VCaP (cell line): ENCODE measurements at regions not wholly inside any gene's neighbourhood (a gene's known extent, or its start where the extent isn't known, plus 50 kb on each side); places are given as distances from the start of the nearest gene placed in this dataset.

Experiments used
- H3K27ac ChIP-seq: fragments of 450-650 bp; 2 replicates; pipeline ENCODE4 v1.5.1; 2017
- TF ChIP-seq, protein P1 (sequence below): fragments of 450-650 bp; conservative IDR thresholded peaks from 2 replicates; pipeline ENCODE4 v1.5.1; 2017; ENCODE audit warnings: mild to moderate bottlenecking, moderate library complexity

DNA sequence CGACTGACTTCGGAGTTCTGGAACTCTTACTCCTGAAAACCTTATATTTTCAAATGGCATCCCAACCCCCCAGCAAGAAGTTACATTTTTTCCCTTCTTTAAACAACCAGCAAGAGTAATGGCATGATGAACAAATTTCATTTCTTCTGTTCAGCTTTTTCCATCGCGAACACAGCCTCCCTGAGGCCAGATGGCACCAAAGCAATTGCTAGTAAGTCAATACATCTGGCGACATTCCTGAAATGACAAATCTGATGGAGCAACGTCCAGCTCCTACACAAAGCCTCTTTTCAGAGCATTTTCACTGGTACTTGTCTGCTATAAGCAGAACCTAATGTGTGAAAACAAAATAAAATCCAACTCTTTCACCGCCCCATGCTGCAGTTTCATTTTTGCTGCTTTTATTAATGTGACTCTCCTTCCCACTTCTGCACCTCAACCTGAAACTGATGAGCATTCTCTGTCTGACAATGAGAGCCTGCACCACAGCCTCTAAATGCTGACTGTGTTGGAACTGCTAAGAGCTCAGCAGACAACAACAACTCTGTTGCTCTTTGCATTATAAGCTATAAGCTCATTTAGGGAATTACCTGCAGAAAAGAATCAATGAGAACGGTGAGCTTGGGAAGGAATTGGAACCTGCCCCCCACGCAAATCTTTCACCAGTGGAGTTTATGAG lies 229.8 kb downstream of the FGFR2 start:
- TF ChIP-seq, protein P1, sequence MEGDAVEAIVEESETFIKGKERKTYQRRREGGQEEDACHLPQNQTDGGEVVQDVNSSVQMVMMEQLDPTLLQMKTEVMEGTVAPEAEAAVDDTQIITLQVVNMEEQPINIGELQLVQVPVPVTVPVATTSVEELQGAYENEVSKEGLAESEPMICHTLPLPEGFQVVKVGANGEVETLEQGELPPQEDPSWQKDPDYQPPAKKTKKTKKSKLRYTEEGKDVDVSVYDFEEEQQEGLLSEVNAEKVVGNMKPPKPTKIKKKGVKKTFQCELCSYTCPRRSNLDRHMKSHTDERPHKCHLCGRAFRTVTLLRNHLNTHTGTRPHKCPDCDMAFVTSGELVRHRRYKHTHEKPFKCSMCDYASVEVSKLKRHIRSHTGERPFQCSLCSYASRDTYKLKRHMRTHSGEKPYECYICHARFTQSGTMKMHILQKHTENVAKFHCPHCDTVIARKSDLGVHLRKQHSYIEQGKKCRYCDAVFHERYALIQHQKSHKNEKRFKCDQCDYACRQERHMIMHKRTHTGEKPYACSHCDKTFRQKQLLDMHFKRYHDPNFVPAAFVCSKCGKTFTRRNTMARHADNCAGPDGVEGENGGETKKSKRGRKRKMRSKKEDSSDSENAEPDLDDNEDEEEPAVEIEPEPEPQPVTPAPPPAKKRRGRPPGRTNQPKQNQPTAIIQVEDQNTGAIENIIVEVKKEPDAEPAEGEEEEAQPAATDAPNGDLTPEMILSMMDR: no peak
- no peak overlapping the region for H3K27ac ChIP-seq

DNA sequence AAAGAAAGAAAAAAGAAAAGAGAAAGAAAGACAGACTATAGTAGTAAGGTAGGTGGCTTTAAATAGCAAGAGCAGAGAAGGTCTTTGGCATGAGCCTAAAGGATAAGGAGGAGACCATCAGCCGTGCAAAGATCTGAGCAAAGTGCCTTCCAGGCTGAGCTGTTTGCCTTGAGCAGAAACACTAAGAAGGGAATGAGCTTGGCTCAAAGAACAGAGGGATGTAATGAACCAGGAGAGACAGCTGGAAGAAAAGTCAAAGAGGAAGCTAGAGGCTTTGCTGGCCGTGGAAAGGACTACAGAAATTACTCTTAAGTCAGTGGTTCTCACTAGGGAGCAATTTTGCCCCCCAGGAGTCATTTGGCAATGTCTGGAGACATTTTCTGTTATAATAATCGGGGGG lies 228.6 kb downstream of the FGFR2 start:
- TF ChIP-seq, protein P1: no peak
- no peak overlapping the region for H3K27ac ChIP-seq

DNA sequence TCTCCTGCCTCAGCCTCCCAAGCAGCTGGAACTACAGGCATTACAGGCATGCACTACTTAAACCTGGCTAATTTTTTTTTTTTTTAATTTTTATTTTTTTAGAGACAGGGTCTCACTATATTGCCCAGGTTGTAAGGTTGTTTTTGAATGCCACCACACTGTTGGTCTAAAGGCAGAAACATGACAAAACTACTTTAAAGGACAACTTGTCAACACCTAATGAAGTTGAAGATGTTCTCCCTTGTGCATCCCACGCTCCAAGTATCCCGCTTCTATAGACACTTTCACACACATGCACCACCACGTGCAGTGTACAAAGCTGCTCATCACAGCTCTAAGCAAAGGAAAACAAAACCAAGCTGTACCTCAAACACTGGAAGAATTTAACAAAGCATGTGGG lies 226.4 kb downstream of the FGFR2 start:
- TF ChIP-seq, protein P1: no peak

DNA sequence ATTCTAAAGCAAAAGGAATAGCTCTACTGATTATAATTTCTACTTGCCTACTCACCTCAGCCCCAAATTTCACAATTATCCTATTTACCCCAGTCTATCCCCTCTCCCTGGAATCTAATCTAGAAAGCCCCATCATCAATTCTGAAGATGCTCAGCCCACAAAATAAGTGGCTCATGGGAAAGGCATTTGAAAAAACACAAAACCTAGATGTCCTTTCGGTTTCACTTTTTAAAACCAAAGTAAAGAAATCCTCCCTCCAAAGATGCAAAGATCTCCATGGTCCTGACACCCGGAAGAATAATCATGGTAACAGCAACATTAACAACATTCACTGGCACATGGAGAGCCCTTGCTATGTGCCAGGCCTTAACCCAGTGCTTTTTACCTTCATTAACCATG lies 224.8 kb downstream of the FGFR2 start:
- H3K27ac ChIP-seq: no peak overlapping the region
- TF ChIP-seq, protein P1: no peak

More for the DNA sequence above, 226.4 kb downstream of the FGFR2 start:
- H3K27ac ChIP-seq: no peak overlapping the region

DNA sequence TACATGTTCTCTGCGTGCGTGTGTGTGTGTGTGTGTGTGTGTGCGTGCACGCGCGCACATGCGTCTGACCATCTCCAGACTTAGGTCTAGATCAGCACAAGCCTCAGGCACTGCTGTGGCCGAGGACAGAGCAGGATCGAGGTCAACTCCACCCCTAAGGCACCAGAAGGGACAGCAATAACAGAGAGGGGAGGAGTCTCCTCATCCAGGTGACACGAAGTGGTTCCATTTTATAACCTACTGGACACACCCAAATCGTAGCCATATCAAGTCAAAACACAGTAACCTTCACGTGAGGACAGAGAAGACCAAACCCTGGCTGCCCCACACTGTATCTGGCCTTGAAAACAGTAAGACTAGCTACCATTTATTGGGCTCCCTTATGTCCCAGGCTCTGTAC lies 224.1 kb downstream of the FGFR2 start:
- TF ChIP-seq, protein P1: no peak
- H3K27ac ChIP-seq: no peak overlapping the region

DNA sequence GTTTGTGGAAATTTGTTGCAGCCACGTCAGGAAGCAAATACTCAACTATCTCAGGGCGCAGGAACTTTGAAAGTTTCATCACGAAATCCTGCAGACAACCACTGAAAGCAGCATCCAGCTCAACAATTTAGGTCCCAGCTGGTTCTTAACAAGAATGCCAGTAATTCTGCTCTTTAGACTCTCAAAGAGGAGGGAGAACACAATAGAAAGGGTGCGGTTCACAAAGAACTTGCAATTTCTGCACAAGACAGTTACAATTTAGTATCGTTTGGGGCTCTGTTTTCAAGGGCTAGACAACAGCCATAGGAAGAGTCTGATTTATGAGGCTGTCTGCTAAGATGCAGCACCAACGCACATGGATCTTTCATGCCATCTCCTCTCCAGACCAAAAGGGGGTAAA lies 223.1 kb downstream of the FGFR2 start:
- TF ChIP-seq, protein P1: no peak

DNA sequence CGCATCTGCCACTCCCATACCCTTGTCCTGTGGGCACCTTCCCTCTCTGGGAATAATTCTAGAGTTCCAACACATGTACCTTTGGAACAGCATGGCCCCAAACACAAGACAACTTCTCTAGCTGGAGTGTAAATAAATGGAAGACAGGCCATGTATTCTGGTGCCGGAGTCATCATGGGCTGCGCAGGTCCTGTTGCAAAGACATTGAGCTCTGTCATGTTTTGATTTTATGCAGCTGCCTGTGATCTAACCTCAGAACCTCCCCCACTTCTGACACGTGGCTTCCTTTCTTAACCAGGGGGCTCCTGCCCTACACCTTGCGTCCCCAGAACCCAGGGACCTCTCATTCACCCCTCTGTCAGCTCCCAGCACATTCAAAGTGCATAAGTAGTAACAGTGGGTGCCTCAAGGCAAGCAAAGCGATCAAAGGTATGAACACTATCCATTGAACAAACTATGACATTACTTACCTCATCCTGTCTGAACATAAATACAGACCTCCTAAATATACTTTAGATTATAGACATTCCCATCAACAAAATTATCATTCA lies 219.9 kb downstream of the FGFR2 start:
- no peak overlapping the region for H3K27ac ChIP-seq
- TF ChIP-seq, protein P1: no peak

More for the DNA sequence above, 223.1 kb downstream of the FGFR2 start:
- H3K27ac ChIP-seq: no peak overlapping the region
